CD4-positive, alpha-beta T cell treated with Interleukin-12 subunit alpha and Interleukin-12 subunit beta, for 1 hour (primary cell): ENCODE measurements at regions not wholly inside any gene's neighbourhood (a gene's known extent, or its start where the extent isn't known, plus 50 kb on each side); places are given as distances from the start of the nearest gene placed in this dataset.
"Not testable (repeated sequence)": the region's sequence is repeated elsewhere in the genome, so short reads cannot be mapped to it uniquely, and the experiment has no call there.

ENCODE experiments used
- DNase-seq: peaks from one replicate; pipeline ENCODE4 v3.0.0-alpha.2; 2020

DNA sequence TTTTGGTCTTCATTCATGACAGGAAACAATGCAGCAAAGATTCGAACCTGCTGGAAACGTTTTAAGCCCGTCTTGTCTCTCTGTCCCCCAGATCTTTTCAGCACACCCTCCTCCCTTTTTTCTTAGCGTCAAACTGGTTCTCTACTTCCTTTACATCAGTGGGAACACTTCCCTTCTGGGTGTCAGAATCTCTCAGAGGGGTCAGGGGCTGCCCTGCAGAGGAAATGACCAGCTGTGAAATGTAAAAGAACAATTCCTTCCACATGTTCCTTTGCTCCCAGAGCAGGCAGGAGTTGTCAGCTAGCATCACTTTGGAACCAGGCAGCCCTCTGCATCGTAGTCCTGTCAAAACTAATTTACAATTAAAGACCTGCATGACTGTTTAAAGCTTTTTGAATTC lies 619.0 kb downstream of the TFAP2A start:
- no peak for DNase-seq

DNA sequence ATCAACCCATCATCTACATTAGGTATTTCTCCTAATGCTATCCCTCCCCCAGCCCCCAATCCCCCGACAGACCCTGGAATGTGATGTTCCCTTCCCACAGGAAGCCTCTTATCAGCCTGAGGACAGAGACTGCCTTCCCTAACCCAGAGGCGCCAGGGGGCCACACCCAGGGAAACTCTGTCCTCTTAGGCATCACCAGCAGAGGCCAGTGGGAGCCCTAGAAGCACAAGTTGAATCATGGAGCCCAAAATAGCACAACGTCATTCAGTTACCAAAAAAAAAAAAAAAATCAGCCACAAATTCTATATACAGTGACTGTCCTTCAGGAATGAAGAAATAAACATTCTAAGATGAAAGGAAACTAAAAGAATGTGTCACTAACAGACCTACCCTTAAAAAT lies 625.7 kb downstream of the TFAP2A start:
- no peak for DNase-seq

DNA sequence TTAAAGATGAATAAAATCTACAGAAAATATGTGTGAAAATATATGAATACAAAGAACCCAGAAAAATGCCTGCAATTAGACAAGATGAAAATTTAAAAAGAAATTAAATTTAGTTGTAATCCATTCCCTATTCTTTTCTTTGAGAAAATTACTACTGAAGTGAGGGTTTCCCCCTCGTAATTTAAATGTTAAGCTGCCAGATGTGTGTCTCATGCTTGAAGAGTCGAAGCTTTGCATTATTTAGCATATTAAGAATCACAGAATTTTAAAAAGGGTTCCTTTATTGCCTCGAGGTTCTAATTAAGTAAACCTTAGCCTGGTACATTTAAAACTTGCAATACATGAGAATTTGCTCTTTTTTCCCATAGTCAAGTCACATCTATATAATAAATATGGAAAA lies 630.1 kb downstream of the TFAP2A start:
- no peak for DNase-seq

DNA sequence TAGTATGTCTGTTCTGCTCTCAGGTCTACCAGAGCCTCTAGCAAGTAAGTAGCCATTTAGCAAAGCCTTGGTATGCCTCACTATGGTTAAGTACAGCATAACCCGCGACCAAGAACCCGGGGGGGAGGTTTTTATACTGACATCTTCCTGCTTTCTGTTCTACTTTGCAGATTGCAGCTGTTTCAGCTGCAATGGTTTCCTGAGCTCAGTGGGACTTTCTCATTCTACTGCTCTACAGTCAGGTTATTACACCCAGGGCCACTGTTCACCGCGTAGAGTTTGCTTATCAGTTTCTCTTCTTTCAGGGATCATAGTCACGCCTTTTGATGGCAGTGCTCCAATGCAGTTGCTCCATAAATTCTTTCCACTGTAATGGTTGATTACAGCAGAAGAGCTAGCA lies 631.3 kb downstream of the TFAP2A start:
- no peak for DNase-seq

DNA sequence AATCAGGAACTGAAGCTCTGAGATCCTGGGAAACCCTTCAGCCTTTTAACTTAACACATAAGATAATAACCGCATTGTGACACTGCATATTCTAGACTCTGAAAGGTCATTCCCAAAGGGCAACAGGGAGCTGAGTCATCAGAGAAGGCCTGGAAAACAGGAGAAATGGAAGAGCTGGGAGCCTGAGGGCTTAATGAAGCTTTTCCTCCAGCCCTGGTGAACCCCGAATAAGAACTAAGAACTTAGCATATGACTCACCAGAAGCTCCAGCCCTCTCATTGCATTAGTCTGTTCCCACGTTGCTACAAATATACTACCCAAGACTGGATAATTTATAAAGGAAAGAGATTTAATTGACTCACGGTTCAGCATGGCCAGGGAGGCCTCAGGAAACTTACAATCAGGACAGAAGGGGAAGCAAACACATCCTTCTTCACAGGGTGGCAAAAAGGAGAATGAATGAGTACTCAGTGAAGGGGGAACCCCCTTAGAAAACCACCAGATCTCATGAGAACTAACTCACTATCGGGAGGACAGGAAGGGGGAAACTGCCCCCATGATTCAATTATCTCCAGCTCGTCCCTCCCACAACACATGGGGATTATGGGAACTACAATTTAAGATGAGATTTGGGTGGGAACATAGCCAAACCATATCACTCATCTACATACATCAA lies 648.5 kb downstream of the TFAP2A start:
- DNase-seq: no peak

DNA sequence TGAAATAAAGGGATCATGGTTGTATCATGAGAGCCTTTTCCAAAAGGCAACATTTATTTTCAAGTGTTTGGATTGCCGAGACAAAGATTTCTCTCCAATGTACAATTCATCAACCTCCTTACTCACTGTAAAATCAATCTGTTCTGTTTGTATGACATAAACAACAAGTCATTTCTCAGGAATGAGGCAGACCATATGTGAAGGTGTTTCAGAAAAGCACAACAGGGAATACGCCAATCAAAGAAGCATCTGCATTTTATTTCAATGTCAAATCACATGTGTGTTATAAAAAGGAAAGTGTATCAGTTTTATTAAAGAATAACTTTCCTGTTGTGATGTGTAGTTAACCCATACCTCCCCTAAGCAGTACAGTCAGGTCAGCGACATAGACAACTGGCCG lies 653.7 kb downstream of the TFAP2A start:
- DNase-seq: no peak

DNA sequence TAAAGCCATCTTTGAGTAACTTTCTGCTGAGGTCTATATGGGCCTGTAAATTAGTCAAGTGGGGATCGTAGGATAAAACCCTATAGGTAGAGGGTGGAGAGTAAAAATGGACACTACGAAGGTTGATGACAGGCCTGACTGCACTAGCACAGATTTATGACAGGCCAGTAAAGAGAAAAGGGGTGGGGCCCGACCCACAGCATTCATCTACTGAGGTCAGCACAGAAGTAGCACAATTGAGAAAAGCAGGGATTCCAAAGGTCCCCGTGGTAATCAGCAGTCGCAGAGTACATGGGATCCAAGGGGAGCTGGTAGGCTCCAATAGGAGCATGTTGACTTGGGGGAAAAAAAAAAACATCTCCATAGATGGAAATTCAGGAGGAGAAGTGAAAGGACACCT lies 660.4 kb downstream of the TFAP2A start:
- no peak for DNase-seq

DNA sequence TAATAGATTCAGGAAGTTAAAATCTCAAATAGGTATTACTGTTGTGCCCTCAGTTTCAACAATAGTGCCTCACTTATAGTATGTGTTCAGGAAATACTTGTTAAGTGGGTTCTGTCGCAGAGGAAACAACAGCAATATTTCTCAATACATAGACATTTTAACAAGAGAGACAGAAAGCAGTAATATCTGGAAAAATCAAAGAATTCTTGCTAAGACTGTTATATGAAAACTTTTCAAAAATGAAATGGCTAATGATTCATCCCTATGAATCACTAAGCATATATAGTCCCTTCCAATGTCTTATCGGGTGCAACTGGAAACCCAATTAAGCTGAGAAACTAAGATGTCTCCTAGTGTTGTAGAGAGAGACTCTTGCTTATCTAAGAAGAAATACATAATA lies 668.9 kb downstream of the TFAP2A start:
- DNase-seq: no peak

DNA sequence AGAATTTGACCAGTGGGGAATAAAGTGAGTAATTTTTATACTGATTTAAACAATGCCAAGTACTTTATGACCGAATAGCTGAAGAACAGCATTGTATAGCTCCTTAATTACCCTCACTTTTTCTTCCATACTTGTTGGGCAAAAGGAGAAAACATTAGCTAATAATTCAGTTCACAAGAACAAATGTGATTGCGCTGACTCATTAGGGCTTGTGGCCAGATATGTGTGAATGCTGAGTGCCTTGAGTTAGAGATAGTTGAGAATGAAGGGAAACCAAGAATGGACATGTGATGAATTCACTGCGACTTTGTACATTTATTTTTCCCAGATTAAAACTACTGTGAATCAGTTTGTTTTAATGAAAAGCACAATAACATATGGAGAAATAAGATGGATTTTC lies 669.4 kb downstream of the TFAP2A start:
- DNase-seq: no peak

DNA sequence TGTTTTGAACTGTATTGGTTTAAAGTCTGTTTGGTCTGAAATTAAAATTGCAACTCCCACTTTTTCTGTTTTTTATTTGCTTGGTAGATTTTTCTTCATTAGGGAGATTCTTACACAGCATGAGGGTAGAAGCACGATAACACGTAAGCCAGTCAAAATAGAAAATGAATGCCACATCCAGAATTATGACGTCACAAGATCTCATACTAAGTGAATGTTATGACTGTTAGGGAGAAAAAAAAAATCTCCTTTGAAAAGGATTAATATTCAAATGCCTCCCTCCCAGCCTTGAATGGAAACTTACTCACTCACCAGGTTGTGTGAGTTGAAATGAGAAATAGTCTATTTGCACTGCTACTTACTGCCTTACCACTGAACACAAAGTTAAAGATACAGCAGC lies 670.8 kb downstream of the TFAP2A start:
- no peak for DNase-seq

DNA sequence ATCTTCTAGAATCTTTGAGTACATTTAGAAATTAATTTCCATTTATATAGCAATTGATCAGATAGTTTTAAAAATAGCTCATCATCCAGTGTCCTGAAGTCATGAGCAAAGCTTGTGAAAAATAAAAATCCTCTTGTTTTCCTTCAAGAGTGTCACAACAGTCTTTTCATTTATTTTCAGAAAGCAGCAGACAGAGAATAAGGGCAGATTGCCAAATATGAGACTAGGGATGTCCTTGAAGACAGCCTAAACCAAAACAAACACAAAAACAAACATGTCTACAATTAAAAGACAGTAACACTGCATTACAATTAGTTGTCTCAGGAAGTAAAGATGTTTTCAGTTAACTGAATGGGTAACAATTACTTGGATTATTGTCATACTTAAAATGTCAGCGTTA lies 682.8 kb downstream of the TFAP2A start:
- DNase-seq: no peak

DNA sequence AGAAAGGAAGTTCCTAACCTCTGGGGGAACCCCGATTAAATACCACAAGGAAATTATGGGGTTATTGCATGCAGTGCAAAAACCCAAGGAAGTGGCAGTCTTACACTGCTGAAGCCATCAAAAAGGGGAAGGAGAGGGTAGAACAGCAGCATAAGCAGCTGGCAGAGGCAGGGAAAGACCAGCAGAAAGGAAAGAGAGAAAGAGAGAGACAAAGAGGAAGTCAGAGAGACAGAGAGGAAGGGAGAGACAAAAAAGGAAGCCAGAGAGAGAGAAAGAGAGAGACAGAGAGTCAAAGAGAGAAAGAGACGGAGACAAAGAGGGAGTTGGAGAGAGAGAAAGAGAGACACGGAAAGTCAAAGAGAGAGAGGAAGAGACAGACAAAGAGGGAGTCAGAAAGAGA lies 689.1 kb downstream of the TFAP2A start:
- DNase-seq: not testable (repeated sequence)

DNA sequence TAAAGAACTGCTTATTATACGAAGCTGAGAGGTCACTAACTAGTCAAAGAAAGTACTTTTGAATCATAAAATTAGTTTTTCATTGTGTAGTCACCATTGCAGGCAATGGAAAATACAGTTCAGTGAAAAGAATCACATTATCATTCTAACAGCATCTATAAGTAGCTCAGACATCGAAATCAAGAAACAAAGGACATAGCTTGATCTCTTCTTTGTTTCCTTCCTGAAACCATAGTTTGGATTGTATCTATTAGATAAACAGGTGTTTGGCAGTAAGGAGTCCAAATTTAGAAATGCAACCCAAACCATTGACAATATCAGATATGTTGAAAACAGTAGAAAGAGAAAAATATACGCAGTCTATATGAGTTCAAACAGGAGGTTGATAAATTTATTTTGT lies 697.3 kb downstream of the TFAP2A start:
- no peak for DNase-seq

DNA sequence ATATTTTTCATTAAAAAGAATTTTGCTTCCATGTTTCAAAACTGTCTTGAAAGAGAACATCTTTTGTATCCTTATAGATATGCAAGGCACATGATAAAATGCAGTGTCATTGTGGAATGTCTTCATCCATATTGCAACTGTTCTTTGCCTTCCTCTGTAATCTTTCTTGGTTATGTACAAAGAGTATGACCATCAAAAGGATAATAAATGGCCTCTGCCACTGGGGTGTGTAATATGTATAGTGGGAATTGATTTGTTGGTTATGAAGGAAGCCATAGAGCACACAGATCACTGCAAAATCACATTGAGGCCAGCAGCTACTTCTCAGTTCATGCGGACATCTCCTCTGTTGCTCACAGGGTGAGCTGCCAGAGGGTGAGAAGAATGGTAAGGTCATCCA lies 703.5 kb downstream of the TFAP2A start:
- no peak for DNase-seq

DNA sequence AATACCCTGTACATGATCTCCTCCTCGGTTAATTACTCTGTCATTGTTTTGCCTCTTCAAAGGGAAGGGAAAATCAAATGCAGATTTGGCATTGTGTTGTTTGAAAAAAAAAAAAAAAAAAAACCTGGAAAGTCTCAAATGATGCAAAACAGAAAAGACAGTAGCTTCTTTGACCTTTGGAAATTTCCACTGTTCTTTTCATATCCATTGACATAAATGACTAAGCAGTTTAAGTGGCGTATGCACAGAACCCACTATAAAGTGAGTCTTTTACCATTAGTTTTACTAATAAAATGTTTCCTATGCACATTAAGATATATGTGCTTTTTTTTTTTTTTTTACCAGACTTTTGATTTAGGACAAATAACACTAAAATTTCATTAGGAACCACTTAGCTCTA lies 704.3 kb downstream of the TFAP2A start:
- DNase-seq: no peak

DNA sequence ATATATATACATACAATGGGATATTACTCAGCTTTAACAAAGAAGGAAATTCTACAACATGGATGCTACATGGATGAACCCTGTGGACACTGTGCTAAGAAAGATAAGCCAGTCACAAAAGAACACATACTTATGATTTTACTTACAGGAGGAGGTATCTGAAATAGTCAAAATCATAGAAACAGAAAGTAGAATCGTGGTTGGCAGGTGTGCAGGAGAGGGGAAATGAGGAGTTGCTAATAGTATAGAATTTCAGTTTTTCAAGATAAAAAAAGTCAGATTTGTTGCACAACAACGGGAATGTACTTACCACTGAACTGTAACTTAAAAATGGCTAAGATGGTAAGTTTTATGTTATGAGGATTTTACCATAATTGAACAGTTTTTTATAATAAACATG lies 706.3 kb downstream of the TFAP2A start:
- DNase-seq: no peak

DNA sequence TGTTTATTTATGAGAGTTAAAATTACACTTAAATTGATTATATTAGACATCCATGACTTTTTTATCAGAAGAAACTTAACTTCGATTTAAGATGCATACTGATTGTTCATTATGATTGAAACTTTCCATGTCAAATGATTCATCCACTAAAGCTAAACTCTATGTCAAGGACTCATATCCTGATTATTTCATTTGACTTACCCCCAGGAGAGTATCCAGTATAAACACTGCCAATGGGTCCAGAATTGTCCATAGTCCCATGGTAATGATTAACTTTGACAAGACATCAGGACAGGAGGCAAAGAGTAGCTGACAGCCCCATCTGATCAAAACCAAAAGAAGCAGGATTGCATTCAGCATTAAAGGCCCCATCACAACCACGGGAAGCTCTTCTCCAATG lies 709.9 kb downstream of the TFAP2A start:
- no peak for DNase-seq

DNA sequence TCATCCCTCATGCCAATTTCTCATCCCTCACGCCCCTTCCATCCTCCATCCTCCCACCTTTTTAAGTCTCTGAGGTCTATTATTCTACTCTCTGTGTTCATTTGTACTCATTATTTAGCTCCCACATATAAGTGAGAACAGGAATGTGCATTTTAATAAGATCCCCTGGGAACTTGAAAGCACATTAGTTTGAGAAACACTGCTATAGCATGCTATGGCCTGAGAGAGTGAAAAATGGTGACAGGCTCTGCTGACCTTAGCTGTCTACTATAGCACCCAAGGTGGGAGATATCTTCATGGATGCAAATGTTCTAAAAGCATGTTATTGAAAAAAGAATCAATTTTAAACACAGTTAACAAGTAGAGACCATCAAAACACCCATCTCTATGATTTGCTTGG lies 712.0 kb downstream of the TFAP2A start:
- DNase-seq: no peak

DNA sequence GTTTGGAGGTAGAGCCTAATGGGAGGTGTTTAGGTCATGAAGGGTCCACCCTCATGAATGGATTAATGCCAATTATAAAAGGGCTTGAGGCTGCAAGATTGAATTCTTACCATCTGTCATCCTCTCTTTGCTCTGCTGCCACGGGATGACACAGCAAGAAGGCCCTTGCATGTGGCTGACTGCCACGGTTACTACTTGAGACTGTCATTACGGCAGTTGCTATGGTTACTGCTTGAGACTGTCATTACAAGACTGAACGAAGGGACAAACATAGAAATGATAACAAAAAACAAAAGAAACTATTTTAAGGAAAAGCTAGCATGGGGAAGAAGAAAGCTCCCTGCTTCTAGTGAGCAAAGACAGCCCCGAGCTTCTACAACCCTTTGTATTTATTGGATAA lies 715.0 kb downstream of the TFAP2A start:
- no peak for DNase-seq

DNA sequence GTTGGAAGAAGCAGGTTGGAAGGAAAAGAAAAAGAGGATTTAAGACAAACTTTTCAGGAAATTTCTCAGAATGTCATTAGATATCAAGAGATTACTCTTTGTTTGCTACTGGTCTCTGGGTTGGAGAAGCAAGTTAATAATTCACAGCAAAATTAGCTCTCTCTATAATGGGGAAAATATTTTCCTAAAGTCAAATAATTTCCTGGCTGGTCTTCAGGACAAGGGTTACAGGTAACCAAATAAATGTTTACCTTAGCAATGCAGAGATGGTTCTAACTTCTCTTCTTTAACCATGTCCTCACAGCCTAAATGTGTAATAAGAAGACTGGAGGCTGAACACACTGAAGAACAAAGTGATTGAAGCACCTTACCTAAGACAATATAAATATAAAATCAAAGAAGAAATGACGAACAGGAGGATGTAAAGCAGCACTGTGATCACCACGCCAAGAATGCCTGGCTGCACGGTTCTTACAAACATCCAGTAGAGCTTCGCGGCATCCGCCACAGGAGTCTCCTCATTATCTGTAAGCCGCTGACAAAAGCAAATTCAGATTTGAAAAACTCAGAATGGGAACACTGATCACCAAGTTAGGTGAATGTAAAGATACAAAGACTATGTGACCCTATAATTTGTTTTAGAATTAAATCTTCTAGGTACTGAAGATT lies 717.5 kb downstream of the TFAP2A start:
- DNase-seq: no peak

DNA sequence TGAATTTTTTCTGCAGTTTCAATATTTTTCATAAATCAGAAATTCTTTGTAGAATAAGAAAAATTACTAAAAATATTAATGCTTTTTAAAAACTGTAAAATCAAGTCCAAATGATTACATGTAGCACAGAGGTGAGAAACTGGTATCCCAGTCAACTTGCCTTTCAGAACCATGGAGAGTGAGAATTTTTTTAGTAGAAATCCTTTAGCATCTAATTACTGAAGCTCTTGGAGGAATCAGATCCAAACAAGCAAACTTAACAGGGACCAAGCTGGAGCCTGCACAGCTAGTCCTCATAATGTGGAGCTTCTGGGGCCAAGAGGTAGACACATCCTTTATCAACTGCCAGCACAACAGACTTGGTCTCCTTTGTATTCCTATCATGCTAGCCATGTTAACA lies 724.5 kb downstream of the TFAP2A start:
- DNase-seq: no peak

DNA sequence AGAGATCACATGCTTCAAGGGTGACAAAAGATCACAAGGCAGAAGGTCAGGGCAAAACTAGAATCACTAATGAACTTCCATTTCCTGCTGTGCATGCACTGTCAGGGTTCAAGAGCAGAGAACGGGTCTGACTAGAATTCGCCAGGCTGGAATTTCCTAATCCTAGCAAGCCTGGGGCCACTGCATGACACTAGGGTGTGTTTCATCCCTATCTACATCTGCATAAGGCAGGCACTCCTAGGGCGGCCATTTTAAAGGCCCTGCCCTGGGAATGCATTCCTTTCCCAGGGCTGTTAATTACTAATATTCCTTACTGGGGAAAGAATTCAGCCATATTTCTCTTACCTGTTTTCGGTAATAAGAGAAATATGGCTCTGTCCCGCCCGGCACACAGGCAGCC lies 734.1 kb downstream of the TFAP2A start:
- DNase-seq: not testable (repeated sequence)

DNA sequence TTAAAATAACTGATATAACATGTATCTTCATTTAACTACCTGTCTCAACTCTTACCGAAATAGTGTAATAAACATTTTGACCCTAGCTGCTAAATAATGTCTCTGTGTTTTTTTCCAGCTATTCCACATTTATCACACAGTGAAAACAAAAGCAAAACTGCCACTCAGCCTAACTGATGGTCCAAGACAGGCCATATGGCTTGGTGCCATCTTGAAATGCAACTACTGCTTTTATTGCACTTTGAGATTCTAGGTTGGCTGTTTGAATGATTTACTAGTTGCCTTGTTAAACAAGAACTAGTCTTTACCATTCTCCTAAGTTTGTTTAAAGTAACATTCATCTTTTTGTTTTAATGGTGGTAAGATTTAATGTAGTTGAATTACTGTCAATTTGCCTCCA lies 739.8 kb downstream of the TFAP2A start:
- no peak for DNase-seq

DNA sequence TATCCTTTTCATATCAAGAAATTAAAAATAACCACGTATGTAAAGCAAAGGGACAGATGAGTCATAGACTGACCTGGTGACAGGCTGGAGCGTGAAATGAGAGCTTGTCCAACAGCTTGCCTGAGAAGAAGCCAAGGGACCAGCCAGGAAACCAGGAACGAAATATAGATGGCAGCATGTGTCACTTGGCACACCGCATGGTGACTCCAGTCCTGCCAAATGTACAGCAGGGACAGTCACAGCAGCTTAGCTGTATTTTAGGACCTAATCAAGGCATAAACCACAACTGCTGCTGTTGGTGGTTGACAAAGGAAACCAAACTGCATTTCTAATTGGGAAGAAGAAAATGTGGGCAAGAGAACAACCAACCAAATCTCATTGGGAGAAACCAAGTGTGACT lies 755.0 kb downstream of the TFAP2A start:
- no peak for DNase-seq

DNA sequence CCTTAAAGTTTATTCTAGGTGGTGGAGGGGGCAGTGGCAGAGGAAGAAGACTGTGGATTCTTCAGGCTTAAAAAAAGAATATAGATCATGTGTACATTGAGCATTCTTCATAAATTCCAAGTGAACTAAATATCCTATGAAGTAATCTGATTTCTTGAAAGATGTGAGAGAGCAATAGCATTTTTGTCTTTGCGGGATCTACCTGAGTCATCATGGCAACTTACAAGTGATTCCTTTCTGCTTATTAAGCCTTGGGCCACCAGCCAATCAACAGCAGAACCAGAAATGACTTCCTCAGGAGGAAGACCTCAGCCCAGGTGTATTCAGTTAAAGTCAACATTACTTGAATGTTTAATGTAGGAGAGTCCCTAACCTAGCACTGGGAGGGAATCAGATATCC lies 756.9 kb downstream of the TFAP2A start:
- DNase-seq: no peak
